ENCODE measurements at regions not wholly inside any gene's neighbourhood (a gene's known extent, or its start where the extent isn't known, plus 50 kb on each side); places are given as distances from the start of the nearest gene placed in this dataset.

DNA sequence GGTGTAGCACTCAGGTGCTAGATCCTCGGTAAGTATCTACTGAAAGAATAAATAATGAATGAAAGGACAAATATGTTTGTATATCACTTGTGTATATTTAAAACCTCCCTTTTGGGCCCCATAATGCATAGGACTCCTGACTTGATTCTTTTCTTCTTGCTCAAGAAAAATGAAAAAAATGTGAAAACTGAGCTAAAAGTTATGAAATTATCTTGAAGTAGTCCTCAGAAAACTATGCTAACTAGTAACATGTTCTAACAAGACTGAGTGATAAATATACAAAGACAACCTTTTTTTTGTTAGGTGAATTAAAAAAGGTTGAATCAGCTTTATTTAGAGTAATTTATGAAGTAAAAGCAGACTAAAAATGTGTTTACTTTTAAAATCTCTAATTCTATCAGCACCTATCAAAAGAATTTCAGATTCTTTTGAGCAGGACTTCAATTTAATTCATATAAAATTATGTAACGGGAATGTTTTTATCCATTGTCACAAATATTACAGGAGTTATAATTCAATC lies 247.8 kb upstream of the JAG1 start:
- DNase-seq = no peak

DNA sequence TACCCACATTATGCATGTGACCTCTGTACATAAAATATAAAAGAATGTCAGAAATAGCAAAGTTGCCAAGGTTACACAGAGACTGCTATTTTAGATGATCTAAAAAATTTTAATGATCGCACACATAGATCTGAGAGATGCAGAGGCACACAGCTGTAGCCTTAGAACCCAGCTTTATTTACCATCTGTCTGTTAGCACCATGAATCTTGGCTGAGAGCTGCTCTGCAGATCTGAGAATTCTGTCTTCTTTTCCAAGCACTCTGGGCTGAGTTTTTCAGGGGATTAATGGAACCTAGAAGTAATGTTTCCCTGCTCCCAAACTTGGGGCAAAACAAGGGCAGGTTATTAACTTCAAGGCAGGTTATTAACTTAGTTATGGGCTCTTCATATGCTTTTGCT lies 248.7 kb upstream of the JAG1 start:
- no peak for DNase-seq

DNA sequence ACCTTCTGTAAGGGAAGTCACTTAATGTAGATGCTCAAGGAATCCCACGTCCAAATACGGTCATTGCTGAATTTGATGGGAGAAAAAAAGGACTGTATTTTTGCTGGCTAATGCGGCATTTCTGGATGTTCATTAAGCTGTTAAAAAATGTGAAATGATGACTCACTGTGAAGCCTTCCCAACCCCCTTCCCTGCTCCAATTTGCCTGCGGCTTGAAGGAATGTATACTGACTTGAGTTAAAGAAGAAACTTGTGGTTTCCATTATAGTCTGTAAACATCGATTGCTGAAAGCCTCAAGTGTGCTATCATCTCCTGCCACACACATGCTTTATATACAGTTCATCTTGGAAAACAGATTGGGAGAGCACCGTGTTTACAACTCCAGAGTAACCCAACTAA lies 249.1 kb upstream of the JAG1 start:
- no peak for DNase-seq

DNA sequence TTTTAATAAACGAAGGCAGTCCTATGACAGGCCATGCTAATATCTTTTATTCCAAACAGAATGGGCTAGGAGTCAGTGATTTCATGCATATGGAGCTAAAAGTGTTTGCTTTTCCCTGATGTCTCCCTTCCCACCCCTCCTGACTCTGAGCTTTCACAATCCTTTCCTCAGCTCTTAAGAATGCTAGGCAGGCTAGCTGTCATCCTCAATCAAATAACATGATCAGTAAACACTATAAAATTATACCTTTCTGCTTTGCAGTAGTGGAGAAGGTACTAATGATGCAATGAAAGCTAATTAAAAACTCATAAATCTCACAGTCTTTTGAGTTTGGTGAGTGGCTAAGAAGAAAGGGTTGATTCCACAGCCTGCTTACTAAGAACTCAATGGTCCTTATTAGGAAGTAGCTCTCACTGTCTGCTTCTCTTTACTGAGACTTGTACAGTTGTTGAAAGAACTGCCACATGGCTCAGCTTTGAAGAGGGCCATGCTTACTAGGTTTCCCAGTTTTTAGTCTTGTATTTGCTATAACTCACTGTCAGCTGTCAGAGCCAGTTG lies 250.9 kb upstream of the JAG1 start:
- no peak for DNase-seq

DNA sequence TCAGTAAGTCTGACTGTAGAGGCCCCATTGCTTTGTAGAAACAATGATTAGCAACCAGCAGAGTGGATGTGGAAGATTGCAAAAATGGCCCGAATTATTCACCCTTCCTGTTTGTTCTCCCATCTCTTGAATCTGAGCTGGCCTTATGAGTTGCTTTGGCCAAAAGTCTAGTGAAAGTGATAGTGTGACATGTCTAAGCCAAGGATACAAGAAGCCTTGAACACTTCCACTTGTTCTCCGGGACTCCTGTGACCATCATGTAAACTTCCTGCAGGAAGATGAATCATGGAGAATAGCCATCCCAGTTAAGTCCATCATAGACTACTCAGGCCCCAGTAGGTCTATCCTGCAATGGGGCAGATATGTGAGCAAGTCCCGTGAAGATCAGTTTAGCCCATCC lies 252.0 kb upstream of the JAG1 start:
- no peak for DNase-seq

DNA sequence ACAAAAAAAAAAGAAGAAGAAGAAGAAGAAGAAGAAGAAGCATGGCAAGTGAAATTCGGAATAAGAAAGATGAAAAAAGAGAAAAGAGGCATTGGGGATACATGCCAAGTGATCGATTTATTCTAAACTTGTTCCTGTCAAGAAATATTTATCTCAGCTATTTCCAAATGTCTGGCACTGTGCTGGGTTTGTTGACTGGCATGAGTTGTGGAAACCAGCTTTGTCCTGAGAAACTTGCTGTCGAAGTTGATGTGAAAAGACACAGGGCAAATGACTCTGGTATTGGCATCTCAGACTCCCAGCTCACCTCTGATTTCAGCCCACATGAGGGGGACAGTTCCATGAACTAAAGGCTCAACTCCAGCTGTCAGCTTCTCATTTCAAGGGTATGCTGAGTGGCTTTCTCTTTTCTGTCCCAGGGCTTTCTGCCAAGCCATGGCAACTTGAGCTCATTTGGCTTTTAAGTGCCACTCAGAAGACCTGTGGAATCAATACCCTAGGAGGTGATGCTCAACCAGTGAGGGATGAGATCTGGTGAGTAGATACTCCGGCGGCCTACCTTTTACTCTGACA lies 253.3 kb upstream of the JAG1 start:
- DNase-seq = no peak

DNA sequence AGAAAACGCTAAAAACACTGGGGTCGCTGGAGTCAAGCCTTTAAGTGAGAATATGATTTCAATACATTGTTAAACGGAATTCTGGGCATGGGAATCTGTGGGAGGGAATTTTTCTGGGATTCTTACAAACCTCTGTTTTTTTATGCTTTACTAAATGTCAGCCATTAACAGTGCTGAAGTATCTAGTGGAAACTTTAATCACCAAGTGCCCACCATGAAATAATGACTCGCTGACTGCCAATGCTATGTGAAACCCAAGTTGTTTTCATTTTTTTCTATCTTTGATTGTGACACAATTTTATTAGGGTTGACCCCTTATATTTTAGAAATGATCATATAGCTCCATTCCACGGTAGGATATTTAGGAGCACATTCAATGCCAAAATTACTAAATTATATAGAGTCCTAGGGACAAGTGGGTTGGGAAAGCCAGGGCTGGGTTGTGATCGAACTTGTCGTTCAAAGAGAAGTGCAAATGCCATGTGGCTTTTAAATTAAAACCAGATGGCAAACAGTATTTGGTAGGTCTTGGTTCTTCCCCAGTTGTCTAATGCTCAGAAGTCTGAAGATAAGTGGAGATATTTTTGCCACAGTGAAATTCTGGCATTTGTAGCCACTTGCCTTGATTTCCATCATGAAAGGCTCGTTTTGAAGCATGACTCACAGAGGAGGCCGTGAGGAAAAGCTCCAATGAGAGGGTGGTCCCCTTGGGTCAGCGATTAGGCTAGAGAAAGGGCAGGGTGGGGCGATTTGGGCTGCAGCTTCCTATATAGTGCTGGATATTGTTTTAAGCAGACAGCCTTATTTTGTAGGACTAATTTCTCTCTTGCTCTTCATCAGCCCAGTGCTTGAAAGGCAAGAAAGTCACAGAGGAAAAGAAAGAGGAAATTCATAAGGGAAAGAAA lies 254.4 kb upstream of the JAG1 start:
- no peak for DNase-seq

DNA sequence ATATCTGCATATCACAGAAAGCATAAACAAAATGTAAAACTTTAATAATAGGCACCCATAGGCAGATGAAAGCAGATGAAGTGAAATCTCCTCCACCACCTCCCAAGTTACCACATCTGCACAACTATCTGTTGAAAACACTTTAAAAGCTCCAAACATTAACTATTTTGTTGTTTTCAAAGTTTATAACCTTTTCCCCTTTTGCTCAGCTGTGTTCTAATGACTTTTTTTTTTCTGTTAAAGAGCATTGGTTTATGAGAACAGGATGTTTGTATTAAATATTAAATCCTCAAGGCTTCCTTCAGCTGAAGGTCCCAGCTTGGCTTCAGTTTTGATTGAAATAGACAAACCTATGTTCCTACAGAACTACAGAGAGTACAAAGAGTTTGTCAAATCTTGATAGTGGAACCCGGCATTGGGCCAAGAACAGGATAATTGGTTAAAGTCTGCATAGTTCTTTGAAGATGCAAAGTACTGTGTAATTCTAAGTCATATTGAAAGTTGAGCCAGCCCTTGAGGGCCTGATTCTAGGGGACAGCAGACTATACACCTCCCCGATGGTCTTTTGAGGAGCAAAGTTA lies 255.1 kb upstream of the JAG1 start:
- no peak for DNase-seq

DNA sequence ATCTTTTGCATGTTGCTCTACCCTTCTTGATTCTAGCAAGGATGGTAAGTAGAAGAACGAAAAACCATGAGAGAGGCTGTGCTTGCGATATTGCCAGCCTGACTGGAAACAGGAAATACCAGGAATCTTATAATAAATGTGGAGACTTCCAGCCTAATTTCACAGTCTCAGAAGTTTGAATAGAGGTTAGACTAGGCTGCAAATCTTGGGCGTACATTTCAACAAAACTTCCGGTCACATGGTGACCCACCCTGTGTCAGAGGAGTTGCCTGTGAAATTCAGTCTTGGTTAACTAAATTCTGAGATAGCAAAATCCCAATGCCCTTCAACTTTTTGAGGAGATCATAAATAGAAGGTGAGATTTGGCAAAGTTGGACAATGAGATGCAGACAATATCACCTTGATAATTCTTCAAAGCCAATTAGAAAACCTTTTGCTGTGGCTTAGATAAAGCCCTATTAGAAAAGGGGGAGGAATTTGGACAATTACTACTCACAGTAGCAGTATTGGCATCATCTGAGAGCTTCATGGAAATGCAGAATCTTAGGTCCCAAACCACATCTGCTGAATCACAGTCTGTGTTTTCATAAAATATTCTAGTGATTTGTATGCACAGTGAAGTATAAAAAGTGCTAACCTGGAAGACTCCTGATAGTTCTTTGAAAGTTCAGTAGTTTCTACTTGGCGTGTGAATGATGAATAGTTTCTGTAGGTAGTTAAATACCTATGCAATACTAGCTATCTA lies 262.0 kb upstream of the JAG1 start:
- DNase-seq = no peak

DNA sequence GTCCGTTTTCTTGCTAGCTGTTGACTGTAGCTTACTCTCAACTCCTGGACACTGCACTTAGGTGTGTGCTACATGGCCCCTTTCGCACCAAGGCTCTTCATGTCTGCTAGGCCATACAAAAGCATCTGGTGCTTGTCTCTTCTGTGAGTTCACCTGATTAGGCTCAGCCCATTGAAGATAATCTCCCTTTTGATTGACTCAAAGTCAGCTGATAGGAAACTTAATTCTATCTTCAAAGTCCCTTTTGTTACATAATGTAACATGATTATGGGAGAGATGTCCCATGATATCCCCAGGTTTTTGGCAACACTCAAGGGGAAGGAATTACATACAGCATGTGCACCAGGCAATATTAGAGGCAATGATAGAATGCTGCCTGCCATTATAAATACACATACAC lies 263.0 kb upstream of the JAG1 start:
- DNase-seq = no peak

DNA sequence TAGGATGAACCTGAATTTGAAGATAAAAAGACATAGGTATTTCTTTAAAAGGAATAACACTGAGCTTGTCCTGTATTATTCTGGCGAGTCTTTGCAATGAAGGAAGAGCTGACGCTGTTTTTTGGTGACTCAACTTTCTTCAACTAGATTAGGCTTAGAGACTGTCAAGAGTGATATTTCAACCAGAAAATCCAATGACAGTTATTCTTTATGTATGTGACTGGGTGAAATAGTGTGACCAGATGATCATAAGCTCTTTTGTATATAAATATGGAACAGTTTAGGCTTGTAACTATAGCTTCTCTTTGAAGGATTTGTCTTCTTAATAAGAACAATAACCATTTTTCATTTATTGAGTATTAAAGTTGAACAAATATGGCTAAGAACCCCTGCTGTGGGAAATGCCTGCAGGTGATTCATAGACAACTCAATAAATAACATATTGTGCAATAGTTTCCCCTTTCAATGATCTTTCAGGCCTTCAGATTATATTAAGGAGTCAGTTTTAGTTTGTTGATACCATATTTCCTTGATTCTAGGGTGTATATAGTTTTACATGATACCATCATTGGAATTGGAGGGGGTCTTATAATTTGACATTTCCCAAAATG lies 265.6 kb upstream of the JAG1 start:
- DNase-seq = no peak

DNA sequence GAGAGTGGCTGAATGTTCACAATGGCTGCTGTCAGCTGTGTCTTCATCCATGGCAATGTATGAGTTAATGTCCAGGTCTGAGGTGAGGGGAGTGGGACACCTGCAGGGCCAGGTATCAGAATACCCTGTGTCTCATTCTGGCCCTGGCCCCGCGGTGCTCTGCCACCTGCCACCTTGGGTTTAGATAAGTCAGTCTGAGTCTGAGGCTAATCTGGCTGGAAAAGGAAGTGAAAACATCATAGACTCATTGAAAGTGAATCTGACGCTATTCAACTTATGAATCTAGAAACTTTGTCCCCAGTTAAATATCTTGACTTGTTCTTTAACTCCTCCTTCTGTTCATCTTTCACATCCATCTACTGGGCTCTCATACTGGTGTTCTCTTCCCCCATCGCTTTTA lies 267.1 kb upstream of the JAG1 start:
- DNase-seq = no peak

DNA sequence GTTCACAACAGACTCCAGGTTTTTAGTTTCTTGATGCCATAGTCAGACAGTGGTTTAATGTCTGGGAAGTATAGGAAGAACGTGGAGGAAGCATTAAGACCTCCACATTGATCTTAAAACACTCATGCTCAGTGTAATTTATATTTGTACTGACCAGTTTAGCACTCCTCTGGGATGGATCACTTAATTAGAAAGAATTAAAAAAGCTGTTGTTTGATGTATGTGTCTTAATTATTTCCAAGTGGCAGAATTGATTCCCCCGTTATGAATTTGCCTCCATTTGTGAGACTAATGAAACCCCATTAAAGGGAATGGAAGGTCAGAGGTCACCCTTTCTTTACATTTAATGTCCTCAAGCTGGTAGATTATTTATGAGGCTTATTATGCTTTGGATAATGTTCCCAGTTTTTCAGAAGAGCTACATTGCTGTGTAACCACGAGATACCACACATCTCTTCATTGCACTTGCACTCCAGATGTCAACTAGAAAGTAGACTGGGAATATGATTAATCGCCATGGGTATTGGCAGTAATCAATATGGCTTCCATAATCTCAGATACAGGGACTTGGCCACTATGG lies 270.0 kb upstream of the JAG1 start:
- DNase-seq = no peak

DNA sequence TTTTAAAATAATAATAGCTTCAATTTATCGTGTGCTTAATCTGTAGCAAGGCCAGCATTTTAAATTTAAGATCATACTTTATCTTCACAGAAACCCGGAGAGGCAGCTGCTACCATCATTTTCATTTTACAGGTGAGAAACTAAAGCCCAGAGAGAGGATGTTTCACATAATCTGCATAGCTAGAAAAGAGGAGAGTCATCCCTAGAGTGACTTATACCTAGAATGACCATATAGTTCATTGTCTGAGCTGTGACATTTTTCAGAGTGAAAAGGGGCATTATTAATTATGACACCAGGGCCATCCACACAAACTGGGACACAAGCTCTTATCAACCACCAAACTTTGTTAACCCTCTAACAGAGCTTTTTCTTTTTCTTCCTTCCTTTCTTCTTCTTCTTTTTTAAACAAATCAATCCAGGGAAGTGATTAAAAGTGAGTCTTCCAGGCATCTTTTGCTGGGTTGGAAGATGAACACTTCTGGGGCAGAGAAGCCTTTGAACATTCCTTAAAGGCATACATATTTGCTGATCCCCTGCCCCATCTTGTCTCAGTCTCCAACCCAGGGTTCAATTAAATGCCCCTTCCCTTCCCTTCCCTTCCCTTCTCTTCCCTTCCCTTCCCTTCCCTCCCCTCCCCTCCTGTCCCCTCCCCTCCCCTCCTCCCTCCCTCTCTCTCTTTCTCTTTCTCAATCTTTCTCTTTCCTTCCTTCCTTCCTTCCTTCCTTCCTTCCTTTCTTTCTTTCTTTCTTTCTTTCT lies 272.5 kb upstream of the JAG1 start:
- DNase-seq = no peak

DNA sequence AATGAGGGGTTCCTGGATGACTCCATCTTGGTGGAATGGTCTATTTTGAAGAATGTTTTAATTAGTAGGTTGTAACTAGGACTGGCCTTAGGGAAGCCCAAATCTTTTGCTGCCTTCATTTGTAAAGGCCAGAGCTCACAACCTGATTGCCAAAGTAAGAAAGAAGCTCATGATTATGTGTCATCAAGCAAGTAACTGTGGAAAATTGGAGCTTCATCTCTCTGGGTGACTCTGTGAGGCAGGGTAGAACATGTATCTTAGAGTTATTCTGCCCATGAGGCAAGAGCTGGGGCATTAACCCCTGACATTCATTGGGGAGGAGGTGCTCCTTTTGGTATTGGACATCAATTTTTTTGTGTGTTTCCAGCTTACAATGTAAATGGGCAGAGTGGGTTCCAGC lies 273.9 kb upstream of the JAG1 start:
- DNase-seq = no peak

DNA sequence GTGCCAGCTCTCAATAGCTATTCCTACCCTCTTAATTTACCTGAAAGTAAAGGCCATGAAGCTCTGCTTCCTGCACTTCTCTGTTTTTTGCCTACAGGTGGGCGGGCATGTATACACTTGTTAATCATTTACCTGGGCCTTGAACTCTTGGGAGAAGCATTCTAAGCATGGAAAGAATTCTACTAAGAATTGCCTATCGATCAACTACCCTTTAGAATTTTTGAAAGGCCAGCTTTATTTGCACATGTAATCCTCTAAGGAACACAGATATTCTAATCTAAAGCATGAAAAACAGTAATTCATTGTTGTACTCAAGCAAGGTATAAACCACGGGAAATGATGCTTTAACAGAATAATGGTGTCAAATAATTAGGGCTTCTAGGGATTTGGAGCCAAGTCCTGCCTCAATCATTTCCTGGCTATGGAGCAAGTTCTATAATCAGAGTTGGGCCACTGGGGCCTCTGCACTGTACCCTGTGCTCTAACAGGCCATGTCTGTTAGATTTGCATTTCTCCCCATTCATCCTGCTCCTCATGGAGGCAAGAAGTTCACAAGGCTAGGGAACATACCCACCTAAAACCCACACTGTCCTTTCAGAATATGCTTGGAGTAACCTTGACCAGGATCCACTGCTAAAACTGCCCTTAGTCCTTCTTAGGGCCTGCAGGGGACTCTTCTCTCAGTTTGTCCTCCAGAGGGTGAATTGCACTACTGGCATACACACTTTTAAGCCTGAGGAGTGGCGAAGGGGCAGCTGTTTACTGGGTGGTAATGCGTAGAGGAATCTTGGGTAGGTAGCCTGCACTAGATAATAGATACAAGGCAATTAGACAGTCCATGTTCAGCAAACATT lies 276.4 kb upstream of the JAG1 start:
- no peak for DNase-seq

DNA sequence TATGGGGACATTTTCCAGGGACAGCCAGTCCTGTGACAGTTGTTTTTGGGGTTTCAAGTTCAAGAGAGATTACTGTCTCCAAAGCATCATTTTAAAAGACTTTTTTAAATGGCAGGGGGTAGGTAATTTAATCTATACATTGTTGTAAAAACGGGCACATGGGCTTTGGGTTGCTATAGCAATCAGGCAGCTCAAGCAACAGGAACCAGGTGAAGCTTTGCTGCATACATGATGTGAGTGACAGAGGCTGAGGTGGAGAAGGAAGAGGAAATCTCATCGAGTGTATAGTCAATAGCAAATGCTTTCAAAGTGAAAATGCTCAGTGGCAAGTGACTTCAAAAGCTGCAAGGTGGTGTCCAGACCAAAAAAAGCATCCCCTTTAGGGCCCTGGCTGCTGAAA lies 277.4 kb upstream of the JAG1 start:
- no peak for DNase-seq

DNA sequence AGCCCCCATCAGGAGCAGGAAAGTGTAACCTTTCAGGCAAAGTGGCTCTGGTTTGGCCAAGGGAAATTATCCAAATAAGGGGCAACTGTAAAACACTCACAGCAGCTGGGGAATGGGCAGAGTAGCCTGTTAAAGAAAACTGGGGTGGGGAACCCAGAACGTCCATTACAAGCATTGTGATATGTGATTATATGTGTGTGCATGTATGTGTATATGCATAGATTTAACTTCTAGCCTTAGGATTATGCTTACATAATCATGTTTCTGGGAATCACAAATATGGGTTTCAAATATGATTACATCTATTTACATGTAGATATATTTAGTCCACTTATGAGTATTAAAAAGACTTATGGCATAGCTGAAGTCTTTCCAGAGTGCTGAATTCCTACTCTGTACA lies 278.1 kb upstream of the JAG1 start:
- no peak for DNase-seq

DNA sequence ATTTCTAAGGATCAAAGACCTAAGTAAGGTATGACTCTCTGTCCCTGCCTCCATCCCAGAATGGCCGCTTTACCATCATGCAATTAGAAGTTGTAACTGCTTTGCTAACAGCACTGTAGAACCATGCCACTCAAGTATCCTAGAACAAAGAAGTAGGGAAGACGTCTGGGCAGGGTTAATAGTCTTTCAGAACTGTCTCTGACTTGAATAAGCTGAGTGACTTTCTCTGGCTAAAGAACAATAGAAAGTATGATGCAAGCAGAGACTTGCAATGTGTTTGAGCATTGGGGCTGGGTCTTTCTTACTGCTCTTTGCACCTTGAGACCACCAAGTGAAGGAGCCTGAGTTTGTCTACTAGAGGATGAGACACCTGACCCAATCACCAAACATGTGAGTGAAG lies 279.6 kb upstream of the JAG1 start:
- no peak for DNase-seq

Measured in left kidney (tissue), 1 donor.